Skin epidermis (tissue), 12 donors: ENCODE measurements at regions not wholly inside any gene's neighbourhood (a gene's known extent, or its start where the extent isn't known, plus 50 kb on each side); places are given as distances from the start of the nearest gene placed in this dataset.

Experiments
- H3K27ac ChIP-seq, 21 experiments: fragments of 200-600 bp; sonication (generic) in 11 of 21; one replicate each; pipeline ENCODE4 v1.5.0; 2020; ENCODE audit warnings: mild to moderate bottlenecking in 3 of 21, inconsistent platforms in 2 of 21, moderate library complexity in 2 of 21
- H3K4me3 ChIP-seq, 7 experiments: fragments of 200-600 bp; sonication (generic) in 2 of 7; one replicate each; pipeline ENCODE4 v1.5.0; 2020; ENCODE audit warnings: inconsistent platforms in 2 of 7, mild to moderate bottlenecking in 2 of 7, moderate library complexity in 1 of 7

GRCh38 chr14:101125313-101125712, 221.8 kb upstream of the RTL1 start:
- Histone ChIP-seq H3K4me3 (no peak overlapping the region), H3K27ac (no peak overlapping the region)

DNA sequence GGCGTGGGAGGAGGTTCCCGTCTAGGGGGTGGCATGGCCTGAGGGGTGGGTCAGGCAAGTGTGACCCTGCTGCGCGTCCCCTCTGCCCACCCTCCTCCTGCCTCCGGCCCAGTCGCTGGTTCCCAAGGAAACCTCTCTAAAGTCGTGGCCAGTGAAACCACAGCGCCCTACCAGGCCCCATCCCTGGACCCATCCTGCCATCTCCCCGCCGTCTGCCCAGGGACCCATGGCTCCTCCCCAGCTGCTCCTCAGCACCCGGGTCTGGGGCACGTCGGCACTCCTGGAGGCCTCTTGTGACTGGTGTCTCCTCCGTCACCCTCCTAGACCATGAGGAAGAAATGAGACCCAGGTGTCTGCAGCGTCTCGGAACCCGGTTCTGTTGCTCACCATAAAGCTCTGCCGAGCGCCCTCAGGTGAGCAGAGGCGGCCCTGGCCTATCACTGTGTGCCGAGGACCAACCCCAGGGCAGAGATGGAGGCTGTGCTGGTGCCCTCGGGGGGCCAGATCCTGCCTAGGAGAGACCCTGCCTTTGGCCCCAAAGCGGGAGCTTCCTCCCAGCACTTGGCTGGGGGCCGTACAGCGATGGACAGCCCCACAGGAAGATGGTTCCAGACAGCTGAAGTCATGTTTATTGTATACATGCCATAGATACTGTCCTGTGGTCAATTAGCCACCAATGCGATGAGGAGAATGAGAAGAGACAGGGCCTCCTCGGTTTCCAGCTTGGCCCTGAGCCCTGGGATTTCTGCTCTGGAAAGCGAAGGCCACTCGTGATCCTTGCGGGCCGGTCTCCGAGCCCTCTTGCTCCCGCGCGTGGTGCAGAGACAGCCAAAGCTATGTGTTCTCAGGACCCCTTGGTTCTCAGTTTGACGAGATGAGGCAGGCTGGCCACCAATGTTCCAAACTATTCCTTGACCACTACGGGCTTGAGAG, 222.5 kb upstream of the RTL1 start:
- H3K27ac ChIP-seq: no peak overlapping the region
- no peak overlapping the region for H3K4me3 ChIP-seq

DNA sequence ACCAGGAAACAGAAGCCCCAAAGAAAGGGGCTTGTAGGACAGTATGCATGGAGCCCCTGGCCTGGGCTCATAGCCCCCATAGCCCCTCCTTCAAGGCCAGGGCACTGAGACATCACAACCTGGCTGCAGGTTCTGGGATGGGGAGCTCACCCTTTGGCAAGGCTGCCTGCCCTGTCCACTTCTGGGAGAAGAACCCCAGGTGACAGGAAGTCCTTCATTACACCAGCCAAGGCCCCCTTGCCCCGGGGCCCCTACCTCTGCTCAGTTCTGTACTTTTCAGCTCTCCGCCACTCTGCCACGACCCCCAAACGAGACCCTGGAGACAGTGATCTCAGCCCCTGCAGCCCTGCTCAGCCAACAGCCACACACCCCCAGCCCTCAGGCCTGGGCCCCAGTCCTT, 223.2 kb upstream of the RTL1 start:
- Histone ChIP-seq H3K27ac (no peak overlapping the region), H3K4me3 (no peak overlapping the region)

DNA sequence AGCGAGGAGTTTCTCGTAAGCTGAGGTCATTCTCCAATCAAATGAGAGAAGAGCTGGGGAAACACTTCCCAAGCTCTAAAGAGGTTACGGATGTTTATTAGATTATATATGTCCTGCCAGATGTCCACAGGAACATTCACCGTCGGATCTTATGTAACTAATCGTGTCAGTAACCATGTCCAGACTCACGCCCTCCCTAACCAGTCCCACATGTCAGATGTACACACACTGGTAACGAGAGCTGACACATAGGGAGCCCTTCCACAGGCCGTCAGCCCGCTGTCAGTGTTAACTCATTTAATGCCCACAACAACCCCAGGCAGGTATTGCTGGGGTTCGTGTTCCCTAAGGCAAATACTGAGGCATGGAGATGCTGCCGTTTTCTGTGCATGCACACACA, 223.7 kb upstream of the RTL1 start:
- H3K27ac ChIP-seq: no peak overlapping the region

GRCh38 chr14:101128478-101129321, 225.2 kb upstream of the RTL1 start:
- Histone ChIP-seq H3K4me3 (no peak overlapping the region), H3K27ac (no peak overlapping the region)

More for the DNA sequence above, 223.7 kb upstream of the RTL1 start:
- no peak overlapping the region for H3K4me3 ChIP-seq

- Histone ChIP-seq H3K4me3 (no peak overlapping the region), H3K27ac (no peak overlapping the region)
Measured at GRCh38 chr14:101129521-101130167, 226.1 kb upstream of the RTL1 start.

GRCh38 chr14:101130861-101131260, 227.3 kb upstream of the RTL1 start:
- Histone ChIP-seq H3K27ac (no peak overlapping the region), H3K4me3 (no peak overlapping the region)

DNA sequence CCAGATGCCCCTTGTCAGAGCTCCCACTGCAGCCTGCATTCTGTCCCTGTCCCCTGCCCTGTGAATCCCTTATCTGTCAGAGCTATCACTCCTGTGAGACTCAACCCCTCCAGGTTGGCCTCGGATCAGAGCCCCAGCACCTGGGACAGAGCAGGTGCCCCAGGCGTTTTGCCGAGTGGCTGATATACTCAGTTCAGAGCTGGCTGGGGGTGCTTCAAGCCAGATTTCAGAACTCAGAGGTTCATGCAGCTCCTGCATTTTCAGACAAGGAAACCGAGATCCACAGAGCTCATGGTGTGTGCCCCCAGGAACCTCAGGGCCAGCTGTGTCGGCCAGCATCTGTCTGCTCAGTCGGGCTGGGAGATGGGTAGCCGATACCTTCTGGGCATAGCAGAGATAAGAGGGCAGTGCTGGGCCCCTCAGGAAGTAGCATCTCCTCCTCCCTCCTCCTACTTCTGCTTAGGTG, 228.0 kb upstream of the RTL1 start:
- no peak overlapping the region for H3K27ac ChIP-seq
- no peak overlapping the region for H3K4me3 ChIP-seq

DNA sequence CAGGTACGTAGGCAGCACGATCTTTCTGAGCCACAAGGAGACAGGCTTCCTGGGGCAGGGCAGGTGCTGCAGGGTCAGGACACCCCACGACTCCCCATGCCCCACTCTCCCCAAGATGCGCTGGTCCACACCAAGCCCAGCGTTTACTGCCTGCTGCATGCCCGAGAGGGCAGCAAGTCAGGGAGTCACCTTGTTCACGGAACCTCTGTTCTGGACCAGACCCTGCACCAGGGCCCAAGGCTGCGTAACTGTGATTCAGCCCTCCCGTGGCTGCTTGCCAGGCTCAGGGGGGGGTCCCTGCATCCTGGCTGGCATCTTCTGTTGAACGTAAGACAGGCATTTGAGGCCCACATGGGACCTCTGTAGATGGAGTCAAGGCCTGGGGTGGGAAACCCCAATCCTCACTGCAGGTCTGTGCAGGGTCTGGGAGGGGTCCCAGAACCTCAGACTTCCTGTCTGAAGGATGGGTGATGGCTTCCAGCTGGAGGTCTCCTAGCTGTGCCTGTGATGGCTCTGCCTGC, 228.6 kb upstream of the RTL1 start:
- Histone ChIP-seq H3K4me3 (no peak overlapping the region), H3K27ac (no peak overlapping the region)

DNA sequence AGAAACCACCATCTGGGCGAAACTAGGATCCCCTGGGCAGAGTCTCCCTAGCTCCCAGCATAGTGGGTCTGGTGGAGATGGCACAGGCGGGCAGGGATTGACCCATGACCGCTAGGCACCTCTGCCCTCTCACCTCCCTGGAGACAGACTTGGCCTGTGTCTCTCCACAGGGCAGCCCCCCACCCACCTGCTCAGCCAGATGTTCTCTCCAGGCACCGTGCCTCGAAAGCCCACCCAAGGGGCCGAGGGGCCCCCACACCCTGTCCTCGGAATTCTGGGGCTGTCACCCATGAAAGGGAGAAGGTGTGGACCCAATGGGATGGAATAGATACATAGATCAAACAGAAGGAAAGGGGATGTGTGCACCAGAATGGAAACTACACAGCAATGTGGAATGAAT, 229.1 kb upstream of the RTL1 start:
- H3K27ac ChIP-seq: no peak overlapping the region
- H3K4me3 ChIP-seq: no peak overlapping the region

GRCh38 chr14:101133068-101133467, 229.5 kb upstream of the RTL1 start:
- Histone ChIP-seq H3K27ac (no peak overlapping the region), H3K4me3 (no peak overlapping the region)

GRCh38 chr14:101134161-101134631, 230.7 kb upstream of the RTL1 start:
- H3K4me3 ChIP-seq: no peak overlapping the region
- no peak overlapping the region for H3K27ac ChIP-seq

- Histone ChIP-seq H3K27ac (no peak overlapping the region), H3K4me3 (no peak overlapping the region)
Measured at GRCh38 chr14:101134851-101135433, 231.4 kb upstream of the RTL1 start.

- no peak overlapping the region for H3K27ac ChIP-seq
- no peak overlapping the region for H3K4me3 ChIP-seq
Measured at GRCh38 chr14:101135796-101136742, 232.5 kb upstream of the RTL1 start.

DNA sequence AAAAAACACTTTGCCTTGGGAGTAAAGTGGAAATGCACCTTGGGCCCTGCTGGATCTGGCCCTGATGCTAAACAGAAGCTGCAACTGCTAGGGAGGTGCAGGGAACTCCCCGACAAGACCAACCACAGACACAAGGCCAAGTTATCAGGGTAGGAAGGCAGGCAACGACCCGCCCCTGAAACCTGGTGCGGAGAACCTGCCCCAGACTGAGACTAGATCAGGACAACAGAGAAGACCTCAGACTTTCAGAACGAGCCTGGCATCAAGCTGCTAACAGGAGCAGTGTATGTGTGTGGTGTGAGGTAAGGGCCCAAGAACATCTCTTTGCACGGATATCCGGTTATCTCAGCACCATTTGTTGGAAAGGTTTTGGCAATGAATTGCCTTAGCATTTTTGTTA, 233.7 kb upstream of the RTL1 start:
- H3K4me3 ChIP-seq: no peak overlapping the region
- H3K27ac ChIP-seq: no peak overlapping the region

DNA sequence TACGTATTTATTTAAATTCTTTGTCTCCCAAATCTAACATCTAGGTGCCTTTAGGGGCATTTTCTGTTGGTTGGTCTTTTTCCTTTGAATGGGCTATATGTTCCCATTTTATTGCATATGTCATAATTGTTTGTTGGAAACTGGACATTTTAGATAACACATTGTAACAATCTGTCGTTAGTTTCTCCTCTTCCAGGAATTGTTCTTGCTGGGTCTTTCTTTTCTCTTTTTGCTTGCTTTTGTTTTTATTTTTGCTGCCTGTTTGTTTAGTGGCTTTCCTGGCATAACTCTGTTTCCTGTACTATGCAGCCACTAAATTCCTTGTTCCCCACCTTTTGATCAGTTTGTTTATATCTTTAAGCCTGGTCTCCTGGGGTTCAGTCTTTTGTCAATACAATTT, 244.3 kb upstream of the RTL1 start:
- no peak overlapping the region for H3K4me3 ChIP-seq
- H3K27ac ChIP-seq: no peak overlapping the region

DNA sequence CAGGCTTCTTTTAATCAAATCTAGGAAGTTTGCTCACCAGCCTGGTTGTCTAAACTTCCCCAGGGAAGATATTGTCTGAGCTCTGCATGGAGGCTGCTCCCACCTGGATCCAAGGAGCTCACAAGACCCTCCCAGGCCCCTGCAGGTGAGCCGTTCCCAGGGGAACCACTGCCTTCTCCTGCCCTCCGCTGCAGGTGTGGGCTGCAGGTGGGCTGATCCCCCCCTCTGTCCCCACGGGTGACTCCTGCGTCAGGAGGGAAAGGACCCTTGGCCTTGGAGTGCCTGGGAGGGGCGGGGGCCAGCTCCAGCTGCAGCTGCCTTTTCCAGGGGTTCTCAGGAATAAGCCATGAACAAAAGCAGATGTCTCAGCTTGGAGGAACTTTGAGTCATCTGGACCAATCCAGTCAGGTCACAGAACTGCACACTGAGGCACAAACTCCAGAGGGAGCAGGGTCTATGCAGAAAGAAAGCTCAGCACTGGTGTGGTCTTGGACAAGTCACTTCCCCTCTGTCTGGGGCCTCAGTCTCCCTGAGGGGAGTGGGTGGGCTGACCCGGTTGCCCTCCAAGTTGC, 246.6 kb upstream of the RTL1 start:
- Histone ChIP-seq H3K4me3 (no peak overlapping the region), H3K27ac (no peak overlapping the region)

DNA sequence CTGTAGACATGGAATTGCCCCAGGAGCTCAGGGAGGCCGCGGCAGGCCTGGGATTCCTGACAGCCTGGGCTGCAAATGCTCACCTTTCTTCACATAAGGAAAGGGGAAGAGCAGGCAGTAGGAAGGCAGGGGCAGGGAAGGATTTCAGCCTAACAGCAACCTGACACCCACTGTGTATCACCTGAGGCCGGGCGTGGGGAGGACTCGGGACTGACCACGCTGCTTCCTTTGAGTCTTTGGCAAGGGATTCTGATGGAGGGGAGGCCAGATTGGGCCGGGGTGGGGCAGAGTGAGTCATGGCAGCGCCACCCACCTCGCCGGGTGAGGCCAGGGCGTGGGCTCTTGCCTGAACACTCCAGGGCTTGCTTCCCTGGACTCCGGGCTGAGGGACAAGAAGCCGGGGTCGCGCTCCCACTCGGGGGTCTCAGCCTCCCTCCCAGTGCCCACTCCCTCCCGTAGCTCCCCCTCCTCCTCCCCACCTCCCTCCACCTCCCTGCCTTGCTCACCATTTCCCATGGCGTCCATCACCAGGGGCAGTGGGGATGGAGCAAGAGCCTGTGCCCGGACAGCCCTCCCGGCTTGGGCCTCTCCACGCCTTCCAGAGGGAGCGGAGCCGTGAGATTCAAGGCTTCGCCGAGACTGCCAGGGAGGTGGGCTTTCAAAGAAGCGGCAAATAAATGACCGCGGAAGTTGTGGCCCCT, 247.9 kb upstream of the RTL1 start:
- Histone ChIP-seq H3K4me3 (no peak overlapping the region), H3K27ac (no peak overlapping the region)
